SK-N-MC (cell line): ENCODE measurements at regions not wholly inside any gene's neighbourhood (a gene's known extent, or its start where the extent isn't known, plus 50 kb on each side); places are given as distances from the start of the nearest gene placed in this dataset.

Experiments
- EZH2 ChIP-seq: fragments of 200-600 bp; sonication (generic); IDR thresholded peaks from one replicate; pipeline ENCODE4 v1.6.1; 2017; ENCODE audit warnings: antibody characterized with exemption
- FOXP2 ChIP-seq: optimal IDR thresholded peaks from 2 replicates; pipeline ENCODE3; 2011; ENCODE audit warnings: mild to moderate bottlenecking, moderate library complexity; ENCODE audit not compliant: insufficient read depth; ENCODE audit errors: extremely low read length, control extremely low read depth
- POLR2AphosphoS5 ChIP-seq: IDR thresholded peaks from 2 replicates; pipeline ENCODE4 v1.6.1; 2012; ENCODE audit warnings: mild to moderate bottlenecking, low read depth, low read length, borderline replicate concordance

GRCh38 chr4:38311495-38312126 lies 351.4 kb downstream of the PTTG2 start:
- TF ChIP-seq EZH2 (no peak), POLR2AphosphoS5 (no peak), FOXP2 (no peak)
